Activated CD8-positive, alpha-beta memory T cell treated with anti-CD3 and anti-CD28 coated beads for 48 hours (primary cell): ENCODE measurements at regions not wholly inside any gene's neighbourhood (a gene's known extent, or its start where the extent isn't known, plus 50 kb on each side); places are given as distances from the start of the nearest gene placed in this dataset.
"Not testable (repeated sequence)": the region's sequence is repeated elsewhere in the genome, so short reads cannot be mapped to it uniquely, and the experiment has no call there.

ENCODE experiments used
- DNase-seq, 3 experiments: peaks; one replicate each; pipeline ENCODE4 v3.0.0-alpha.2; 2020; ENCODE audit warnings: low read depth in 2 of 3, low spot score in 2 of 3

DNA sequence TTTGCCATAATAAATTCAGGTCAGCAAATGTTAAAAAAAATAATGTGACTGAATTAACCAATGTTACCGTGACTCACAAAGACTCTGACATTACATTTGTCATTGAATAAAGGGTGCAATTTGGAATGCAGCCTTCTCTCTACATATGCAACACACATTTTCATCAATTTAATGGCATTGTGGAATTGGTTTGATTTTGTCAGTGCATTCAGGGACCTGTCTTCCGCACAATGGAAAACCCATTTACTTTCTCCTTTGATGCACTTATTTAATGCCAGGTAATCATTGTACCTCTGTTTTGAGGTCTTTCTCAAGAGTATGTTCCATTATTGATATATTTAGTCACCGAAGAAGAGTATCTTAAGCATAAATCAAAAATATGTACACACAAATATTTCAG, 1099.3 kb downstream of the SOCS6 start:
- DNase-seq = no peak

DNA sequence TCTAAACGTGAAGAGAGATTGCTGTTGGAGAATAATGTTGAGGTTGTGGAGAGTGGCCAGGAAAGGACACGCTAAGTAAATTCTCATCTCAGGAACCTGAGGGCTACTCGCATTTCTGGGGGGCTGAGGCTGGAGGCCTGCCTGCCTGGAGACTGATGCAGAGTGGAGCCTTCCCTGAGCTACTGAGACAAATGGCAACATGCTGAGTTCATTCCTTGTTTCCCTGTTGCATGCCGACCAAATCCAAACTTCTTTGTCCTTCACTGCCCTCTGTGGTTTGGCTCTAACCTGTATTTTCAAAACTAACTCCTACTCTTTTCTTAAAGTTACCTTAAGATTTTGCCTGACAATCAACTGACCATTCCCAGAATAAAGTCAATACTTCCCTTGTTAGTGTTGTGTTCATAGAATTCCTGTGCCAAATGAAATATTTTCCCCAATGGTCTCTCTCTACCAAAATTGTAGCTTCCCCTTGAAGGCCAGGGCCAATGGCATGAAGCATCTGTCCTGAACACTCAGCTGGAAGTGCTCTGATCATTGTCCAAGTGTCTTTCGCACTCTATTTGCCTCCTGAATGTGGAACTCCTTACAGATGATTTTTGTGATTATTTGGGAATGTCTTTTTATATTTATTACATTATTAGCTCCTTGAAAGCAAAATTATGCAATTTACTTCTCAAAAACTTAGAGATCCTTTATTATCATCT, 1085.6 kb downstream of the SOCS6 start:
- DNase-seq = no peak

DNA sequence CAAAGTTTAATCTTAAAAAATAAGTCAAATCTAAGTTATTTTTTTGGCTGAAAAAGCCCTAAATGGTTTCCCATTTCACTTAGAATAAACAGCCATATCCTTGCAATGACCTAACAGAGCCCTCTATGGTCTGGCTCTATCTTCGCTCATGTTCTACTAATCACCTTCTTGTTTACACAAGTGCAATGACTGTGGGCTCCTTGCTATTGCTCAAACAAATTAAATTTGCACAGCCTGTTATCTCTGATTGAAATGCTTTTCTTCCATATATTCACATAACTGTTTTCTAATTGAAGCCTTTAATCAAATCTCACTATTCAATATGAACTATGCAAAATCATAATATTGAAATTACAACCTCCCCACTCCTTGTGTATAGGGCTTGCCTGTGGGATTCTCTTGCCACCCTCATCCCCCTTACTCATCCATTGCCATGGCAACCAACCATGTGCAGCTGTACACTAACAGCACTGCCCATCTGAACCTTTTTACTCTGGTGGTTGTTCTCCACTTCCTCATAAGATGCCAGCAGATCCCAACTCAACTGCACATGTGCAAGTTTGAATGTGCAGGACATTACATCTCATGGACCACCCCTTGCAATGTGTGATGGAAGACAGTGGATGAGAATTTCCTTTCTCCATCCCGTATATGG, 1083.2 kb downstream of the SOCS6 start:
- no peak for DNase-seq

DNA sequence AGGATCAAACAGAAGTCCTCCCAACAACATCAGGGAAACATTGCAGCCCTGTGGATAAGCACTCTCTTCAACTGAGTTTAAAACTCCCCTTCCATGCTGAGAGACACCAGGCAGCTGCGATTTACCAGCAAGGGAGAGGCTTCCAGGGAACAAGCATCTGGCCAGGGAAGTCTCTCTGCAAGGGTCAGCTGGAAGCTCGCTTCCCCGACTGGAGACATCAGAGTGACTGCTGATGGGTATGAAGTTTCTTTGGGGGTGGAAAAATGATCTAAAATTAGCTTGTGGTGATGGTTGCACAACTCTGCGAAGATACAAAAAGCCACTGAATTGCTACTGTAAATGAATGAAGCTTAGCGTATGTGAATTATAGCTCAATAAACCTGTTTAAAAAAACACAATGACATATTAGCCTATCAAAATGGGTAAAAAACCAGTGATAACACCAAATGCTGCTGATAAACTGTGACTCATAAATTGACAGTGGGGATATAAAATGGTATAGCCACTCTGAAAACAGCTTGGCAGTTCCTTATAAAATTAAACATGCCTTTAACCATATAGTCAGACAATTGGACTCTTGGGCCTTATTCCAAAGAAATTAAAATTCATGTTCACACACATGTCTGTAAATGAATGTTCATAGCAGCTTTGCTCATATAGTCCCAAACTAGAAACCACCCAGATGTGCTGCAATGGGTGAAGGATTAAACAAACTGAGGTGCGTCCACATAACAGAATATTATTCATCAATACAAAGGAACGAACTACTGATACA, 1082.0 kb downstream of the SOCS6 start:
- DNase-seq = no peak

DNA sequence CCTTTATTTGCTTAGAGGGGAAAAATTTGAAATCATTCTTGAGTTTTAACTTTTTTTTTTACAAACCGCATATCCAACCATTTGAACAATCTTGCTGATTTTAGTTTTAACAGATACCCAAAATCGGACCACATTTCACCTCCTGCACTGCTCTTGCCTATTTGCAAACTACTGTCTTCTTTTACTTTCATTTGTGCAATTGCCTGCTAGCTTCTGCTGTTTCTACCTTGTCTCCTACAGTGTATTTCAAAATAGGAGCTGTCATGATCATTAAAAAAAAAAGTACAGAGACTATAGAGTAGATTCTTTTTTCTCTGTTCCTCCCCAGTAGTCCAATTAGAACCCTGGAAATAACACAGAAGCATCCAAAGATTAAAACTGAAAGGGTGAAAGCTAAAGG, 1081.2 kb downstream of the SOCS6 start:
- no peak for DNase-seq

DNA sequence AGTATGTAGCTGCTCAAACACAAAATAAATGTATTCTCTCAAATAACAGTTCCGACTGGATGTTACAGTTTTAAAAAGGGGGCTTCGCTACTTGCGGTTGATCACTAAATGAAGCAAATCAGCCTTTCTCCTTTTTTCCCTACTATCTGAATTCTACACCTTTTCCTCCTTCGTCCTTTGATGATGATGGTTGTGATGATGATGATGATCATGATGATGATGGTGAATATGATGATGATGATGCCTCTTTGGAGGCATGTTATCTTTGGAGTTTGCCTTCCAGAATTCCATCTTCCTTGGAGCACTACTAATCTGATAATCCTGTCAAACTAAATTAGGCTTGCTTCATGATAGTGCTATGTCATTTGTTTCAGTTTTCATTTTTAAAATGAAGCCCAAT, 1073.3 kb downstream of the SOCS6 start:
- DNase-seq = no peak

DNA sequence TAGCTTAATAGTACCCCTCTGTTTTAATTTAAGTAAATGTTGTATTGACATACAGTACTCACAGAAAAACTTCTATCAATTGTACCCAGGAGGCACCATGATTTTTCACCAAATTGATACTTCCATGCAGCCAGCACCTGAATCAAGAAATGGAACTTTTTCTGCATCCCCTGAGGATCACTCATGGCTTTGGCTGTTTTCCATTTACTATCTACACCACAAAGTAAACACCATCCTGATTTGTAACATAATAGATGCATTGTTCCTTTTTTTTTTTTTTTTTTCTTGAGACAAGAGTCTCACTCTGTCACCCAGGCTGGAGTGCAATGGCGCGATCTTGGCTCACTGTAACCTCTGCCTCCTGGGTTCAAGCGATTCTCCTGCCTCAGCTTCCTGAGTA, 1066.8 kb downstream of the SOCS6 start:
- not testable (repeated sequence) for DNase-seq

DNA sequence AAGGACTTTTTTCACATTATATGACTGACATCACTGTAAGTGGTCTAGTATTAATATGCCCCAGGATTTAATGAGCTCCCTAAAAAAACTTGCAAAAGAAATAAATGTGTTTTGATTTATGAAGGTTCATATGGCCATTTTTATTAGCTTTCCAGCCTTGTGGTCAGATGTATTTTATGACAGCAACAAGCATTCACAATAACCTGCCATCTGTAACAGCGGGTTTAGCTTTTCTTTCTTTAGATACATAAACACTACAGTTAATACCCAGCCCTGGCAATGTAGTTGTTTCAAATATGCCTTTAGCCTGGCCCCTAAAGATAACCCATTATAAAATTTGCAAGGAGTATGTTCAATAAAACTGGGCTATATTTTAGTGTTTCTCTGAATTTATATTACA, 1063.8 kb downstream of the SOCS6 start:
- DNase-seq = no peak

DNA sequence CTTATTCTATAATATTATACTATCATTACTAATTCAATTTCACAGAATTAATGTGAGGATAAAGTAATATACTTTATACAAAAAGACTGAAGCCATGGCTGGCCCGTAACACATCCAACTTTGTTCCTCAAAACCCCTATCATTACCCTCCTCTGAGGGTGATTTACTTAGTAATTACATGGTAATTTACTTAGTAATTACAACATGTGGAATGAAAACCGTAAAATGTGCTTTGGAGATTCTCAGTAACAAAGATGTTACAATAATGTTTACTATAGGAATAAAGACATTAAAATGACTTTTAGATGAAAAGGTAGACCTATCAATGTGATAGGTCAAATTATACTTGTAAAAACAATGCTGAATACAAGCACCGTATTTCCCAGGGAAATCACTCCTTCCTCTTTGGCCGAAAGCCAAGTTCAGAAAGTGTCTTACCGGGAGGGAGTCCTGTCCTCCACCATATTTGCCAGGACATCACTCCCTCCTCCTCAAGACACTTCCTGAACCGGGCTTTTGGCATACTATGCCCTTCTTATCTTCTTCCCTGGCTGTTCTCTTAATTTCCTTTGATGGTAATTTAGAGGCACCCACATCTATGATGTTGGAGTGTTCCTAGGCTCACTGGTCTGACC, 1047.8 kb downstream of the SOCS6 start:
- no peak for DNase-seq

DNA sequence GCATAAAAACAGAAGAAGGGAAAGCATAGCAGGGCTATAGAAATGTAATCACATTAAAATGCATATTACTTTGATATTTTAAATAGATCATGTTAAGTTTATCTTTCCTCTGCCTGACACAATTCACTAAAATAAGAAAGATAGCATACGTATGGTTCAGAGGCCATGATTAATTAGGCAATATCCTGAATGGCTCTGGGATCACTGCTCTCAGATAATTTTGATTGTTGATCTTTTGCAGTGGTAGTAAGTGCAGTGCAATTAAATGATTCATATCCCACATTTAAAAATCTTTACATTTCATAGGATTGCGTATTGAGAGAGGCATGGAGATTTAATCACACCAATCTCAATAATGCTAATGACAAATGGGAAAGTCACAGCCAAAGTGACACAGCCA, 1040.7 kb downstream of the SOCS6 start:
- no peak for DNase-seq

DNA sequence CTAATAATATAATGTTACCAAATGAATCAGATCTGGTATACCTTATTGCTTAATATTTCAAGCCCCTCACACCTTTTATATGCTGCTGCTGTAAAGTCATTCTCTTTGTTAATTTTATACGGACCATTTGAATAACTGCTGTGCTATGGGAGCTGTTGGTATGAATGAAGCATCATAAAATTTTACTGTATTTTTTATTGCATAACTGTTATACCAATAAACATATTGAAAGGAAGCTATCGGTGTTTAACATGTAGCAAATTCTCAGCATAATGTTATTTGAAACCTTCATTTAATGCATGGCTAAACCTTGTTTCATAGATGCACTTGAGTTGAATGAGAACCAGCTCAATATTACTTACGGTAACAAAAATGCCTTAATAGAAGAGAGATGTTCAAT, 1040.3 kb downstream of the SOCS6 start:
- no peak for DNase-seq

DNA sequence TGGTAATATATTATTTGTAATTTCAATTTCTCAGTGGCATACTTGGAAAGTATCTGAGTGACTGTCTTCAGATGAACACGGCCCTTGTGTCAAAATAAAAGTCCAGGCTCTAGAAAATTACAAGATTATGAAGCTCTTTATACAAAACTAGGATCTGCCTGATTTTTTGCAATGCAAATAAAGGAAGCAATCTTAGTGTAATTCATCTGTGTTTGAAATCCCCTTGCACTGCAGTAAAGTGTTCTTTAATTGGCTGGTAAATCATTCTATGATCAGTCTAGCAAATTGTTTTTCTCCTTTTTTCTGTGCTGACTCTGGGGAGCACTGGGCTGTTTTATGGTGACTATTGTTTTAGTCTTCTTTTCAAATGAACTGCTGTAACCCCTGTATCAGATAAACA, 1039.0 kb downstream of the SOCS6 start:
- no peak for DNase-seq

DNA sequence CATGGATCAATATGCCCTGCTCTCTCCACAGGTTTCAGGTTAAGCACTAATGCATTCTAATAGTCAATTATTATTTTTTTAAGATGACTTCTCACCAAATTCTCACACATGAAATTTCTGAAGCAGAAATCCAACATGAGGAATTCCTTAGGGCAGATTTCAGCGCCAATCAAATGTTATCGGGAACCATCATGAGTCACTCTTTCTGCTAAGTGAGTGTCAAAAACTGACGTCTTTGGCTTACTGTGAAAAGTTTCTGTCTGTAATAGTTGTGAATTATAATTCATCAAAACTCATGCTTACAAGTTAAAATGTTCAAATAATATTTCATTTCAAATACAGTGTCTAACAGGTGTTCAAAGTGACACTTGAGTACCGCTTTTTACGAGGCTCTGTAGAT, 1038.6 kb downstream of the SOCS6 start:
- DNase-seq = no peak

DNA sequence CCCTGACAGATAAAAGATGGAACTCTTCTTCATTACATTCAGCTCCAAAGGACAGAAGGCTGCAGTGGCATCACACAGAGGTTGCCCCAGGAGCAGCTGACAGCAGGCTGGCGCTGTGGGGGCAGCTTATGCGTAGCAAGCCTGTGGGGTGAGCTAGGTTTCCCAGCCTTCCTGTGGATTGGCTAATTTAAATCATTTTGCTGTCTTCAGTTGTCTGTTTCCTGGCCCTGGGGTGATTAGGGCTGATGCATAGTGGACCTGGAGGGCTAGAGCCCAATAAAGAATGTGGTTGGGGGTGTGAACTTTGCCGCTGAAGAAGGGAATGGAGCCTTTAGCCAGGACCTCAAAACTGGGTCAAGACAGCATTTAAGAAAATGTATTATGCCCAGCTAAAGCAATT, 1038.0 kb downstream of the SOCS6 start:
- DNase-seq = no peak

DNA sequence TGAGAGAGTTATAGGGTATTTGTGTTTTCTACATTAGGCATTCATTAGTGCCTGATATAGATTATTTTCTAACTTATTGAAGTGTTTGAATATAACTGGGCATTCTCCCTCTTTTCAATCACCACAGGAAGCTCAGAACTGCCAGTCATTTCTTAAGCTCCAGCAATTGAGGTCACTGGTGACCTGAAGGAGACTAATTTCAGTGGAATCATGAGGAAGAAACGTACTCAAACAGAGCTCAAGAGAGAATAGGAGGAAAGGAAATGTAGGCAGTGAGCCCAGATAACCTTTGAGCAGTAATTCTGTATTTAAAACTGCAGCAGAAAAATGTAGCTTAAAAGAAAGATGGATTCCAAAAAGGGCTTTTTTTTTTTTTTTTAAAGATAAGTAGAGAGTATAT, 1035.5 kb downstream of the SOCS6 start:
- no peak for DNase-seq

DNA sequence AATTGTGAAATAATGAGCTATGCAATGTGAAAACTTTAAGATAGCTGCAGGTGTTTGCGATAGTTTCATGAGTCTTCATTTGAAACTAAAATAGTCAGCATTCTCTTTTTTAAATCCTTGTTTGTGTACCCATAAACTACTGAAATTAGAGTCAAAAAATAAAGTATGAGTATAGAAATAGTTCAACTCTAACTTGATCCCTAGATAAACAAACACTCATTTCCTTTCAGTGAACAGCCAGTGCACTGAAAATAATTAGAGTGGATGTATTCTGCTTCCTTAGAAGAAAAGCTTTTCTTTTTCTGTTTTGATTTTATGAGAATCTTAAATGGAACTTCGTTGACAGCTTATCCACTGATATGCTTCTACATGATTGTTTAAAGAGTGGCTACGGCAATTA, 1033.4 kb downstream of the SOCS6 start:
- no peak for DNase-seq

DNA sequence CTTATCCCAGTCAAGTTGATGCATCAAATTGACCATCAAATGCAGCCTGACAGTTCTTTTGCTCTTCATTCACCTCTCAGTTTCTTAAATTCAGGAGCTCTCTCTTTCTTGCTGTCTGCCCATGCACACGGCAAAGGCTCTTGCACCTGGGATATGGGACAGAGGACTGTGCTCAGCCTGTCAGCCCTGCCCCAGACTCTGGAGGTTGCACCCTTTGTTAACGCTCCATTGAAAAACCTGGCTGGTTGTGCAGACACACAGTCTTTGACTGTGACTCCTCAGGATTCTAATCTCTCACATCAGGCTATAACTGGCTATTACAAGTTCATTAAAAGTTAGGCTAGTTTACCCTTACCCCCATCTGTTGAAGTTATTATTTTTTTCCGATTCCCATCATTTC, 1032.5 kb downstream of the SOCS6 start:
- no peak for DNase-seq

DNA sequence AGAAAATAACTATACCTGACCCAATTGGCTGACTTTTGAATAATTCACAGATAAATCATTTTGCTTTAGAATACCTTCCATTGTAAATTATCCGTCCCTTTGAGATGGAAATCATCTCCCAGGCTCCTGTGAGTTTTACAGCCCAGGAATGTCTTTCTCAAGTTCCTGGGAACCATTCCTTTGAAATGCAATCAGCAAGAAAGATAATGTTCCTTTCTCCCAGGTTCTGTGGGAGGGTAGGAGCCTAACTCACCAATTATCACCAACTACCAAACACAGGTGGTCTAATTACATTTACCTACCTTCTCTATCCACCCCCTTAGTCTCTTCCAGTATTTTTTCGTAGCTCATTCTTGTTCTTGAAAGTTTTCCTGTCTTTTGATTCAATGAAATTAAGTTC, 1016.0 kb downstream of the SOCS6 start:
- DNase-seq = no peak

DNA sequence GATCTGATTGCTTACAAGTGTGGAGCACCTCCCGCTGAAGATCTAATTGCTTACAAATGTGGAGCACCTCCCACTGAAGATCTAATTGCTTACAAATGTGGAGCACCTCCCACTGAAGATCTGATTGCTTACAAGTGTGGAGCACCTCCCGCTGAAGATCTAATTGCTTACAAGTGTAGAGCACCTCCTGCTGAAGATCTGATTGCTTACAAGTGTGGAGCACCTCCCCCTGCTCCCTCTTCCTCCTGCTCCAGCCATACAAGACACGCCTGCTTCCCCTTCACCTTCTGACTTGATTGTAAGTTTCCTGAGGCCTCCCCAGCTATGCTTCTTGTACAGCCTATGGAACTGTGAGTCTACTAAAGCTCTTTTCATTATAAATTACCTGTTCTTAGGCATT, 1014.9 kb downstream of the SOCS6 start:
- not testable (repeated sequence) for DNase-seq

DNA sequence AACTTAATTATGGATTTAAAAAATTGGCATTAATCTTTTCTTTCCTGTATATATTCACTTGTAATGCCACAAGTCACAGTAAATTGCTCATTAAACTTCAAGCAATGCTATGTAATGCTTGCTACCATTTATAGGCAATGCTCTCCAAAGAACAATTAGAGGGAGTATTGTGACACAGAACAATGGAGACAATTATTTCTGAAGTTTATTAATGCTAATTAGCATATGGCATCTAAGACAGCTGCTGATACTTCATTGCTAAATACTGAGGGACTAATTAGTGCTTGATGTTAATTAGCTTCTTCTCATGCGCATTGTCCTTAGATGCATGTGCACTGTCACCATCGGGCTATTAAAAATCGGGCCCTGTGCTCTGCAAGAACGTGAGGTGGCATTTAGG, 1012.8 kb downstream of the SOCS6 start:
- no peak for DNase-seq

DNA sequence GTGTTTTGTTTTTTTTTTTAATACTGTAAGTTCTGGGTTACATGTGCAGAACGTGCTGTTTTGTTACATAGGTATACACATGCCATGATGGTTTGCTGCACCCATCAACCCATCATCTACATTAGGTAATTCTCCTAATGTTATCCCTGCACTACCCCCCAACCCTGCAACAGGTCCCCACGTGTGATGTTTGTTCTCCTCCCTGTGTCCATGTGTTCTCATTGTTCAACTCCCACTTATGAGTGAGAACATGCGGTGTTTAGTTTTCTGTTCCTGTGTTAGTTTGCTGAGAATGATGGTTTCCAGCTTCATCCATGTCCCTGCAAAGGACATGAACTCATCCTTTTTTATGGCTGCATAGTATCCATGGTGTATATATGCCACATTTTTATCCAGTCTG, 1005.4 kb downstream of the SOCS6 start:
- DNase-seq = not testable (repeated sequence)

DNA sequence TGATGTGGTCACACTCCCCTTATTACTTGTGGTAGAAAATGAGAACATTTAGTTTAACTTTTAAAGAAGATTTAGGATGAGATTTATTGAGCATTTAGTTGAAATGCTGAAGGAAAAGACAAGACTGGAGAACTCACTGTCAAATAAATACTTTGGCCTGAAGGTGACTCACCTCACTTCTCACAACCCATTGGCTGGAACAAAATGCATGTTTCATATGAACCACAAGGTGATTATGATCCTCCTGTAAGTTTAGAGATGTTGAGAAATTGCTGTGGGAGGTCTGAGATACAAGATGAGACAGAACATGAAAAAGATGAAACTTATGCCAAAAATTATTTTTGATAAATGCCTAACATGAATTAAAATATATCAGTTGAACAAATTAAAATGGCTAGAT, 1004.5 kb downstream of the SOCS6 start:
- DNase-seq = no peak
